Thymus (tissue), 11 donors: ENCODE measurements at regions not wholly inside any gene's neighbourhood (a gene's known extent, or its start where the extent isn't known, plus 50 kb on each side); places are given as distances from the start of the nearest gene placed in this dataset.

ENCODE experiments used
- DNase-seq, 9 donors: peaks; one replicate each; pipeline ENCODE4 v3.0.0-alpha.2; 2013; ENCODE audit warnings: low spot score in 9 of 9, low read depth in 6 of 9, missing footprints in 1 of 9
- H3K27ac ChIP-seq, 2 donors: one replicate each; pipeline ENCODE4 v1.5.1; 2013; ENCODE audit warnings: control low read depth in 1 of 2, low read depth in 1 of 2, low read length in 1 of 2, mild to moderate bottlenecking in 1 of 2, moderate library complexity in 1 of 2
- H3K27me3 ChIP-seq, 2 donors: one replicate each; pipeline ENCODE4 v1.5.1; 2013; ENCODE audit warnings: low read length in 1 of 2; ENCODE audit not compliant: control insufficient read depth in 2 of 2, insufficient read depth in 1 of 2
- H3K36me3 ChIP-seq, 2 donors: one replicate each; pipeline ENCODE4 v1.5.1; 2013; ENCODE audit warnings: low read length in 1 of 2, mild to moderate bottlenecking in 1 of 2, moderate library complexity in 1 of 2; ENCODE audit not compliant: control insufficient read depth in 2 of 2, insufficient read depth in 2 of 2
- H3K4me1 ChIP-seq, 2 donors: one replicate each; pipeline ENCODE4 v1.5.1; 2013; ENCODE audit warnings: low read length in 2 of 2; ENCODE audit not compliant: control insufficient read depth in 2 of 2, insufficient read depth in 2 of 2
- H3K4me3 ChIP-seq, 2 donors: one replicate each; pipeline ENCODE4 v1.5.1; 2013; ENCODE audit warnings: low read length in 2 of 2, control low read depth in 1 of 2, mild to moderate bottlenecking in 1 of 2
- H3K9me3 ChIP-seq, 2 donors: one replicate each; pipeline ENCODE4 v1.5.1; 2013; ENCODE audit warnings: low read length in 1 of 2, mild to moderate bottlenecking in 1 of 2; ENCODE audit not compliant: control insufficient read depth in 2 of 2, insufficient read depth in 1 of 2
- WGBS: extraction: QIAGEN DNeasy Blood & Tissue Kit; methylation state at CpG from one replicate; pipeline ENCODE4 v1.1.7; 2013; 5-methylcytosine and 5-hydroxymethylcytosine counted together
- donor health status: healthy.

GRCh38 chr2:163210430-163210918 lies 371.9 kb upstream of the KCNH7 start:
- 98% methylated on average over 1 of the region's 1 CpG for WGBS
- H3K27me3 ChIP-seq, result no peaks in the 10 kb centered on the region

GRCh38 chr2:163207693-163208370 lies 369.3 kb upstream of the KCNH7 start:
- H3K9me3 ChIP-seq, result no peaks in the 10 kb centered on the region
- no peaks in the 10 kb centered on the region for H3K36me3 ChIP-seq
- no peaks in the 10 kb centered on the region for H3K27me3 ChIP-seq
- DNase-seq, result no peak
- 91% methylated on average over 2 of the region's 2 CpGs for WGBS
- no peak overlapping the region for H3K4me3 ChIP-seq
- H3K4me1 ChIP-seq, result no peaks in the 10 kb centered on the region
- no peak overlapping the region for H3K27ac ChIP-seq

More at GRCh38 chr2:163210430-163210918, 371.9 kb upstream of the KCNH7 start:
- Histone ChIP-seq H3K27ac (no peak overlapping the region), H3K4me3 (no peak overlapping the region), H3K9me3 (no peaks in the 10 kb centered on the region), H3K36me3 (no peaks in the 10 kb centered on the region), H3K4me1 (no peaks in the 10 kb centered on the region)
- DNase-seq, result no peak

DNA sequence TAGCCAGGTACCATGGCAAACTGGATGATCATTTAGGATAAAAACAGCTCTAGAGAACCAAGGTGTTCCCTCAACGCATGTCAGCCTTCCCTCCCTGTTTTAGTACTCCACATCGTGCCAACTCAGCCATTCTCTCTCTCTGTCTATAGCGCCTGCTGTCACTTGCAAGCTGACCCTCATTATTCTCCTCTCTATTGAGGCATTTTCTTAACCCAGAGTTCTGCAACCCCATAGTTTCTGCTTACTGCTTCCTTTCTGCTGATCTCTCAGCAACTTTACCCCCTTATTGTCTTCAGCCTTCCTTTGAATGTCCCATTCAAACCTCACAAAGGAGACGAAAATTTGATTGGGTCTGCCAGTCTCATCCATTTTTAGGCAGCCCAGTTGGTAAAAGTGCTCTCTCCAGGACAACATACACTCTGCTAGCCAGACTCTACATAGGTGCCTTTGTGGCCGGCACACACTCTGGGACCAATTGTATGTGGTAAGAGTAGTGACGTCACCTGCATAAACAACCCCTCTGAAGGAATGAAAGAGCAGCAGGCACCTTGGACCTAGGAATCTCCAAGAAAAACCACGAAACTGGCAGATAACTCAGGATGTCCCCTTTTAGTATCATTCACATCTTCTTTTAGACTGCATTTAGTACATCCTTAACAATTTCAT lies 367.2 kb upstream of the KCNH7 start:
- Histone ChIP-seq H3K4me3 (no peak overlapping the region), H3K27me3 (no peaks in the 10 kb centered on the region), H3K9me3 (no peaks in the 10 kb centered on the region), H3K4me1 (no peaks in the 10 kb centered on the region), H3K36me3 (no peaks in the 10 kb centered on the region), H3K27ac (no peak overlapping the region)
- WGBS, result 78% methylated on average over 7 of the region's 7 CpGs
- no peak for DNase-seq

DNA sequence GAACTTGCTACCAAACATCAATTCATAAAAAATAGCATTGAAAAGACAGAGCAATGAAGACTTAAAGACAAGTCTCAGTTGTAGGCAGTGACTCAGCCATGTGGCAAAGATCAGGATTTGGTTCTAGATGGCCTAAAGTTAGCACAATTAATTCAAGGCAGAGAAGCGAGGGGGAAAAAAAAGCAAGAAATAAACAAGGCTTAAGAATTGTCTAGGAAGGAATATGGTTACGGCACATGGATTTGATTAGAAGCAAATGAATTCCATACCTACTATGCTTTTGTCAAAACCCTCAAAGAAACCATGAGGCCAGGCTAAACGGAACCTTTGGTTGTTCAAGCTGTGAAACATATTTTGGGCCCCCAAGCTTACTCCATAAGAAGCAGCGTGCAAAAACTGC lies 362.2 kb upstream of the KCNH7 start:
- Histone ChIP-seq H3K27ac (no peak overlapping the region), H3K27me3 (no peaks in the 10 kb centered on the region), H3K36me3 (no peaks in the 10 kb centered on the region), H3K4me1 (no peaks in the 10 kb centered on the region), H3K9me3 (no peaks in the 10 kb centered on the region), H3K4me3 (no peak overlapping the region)
- no peak for DNase-seq
- WGBS, result 96% methylated on average over 4 of the region's 4 CpGs

GRCh38 chr2:163198972-163199371 lies 360.4 kb upstream of the KCNH7 start:
- Histone ChIP-seq H3K4me3 (no peak overlapping the region), H3K9me3 (no peaks in the 10 kb centered on the region), H3K36me3 (no peaks in the 10 kb centered on the region), H3K27ac (no peak overlapping the region), H3K27me3 (no peaks in the 10 kb centered on the region), H3K4me1 (no peaks in the 10 kb centered on the region)
- WGBS, result 80% methylated on average over 2 of the region's 2 CpGs
- no peak for DNase-seq

GRCh38 chr2:163198007-163198406 lies 359.4 kb upstream of the KCNH7 start:
- H3K9me3 ChIP-seq, result no peaks in the 10 kb centered on the region
- H3K36me3 ChIP-seq, result no peaks in the 10 kb centered on the region
- H3K27ac ChIP-seq, result no peak overlapping the region
- 83% methylated on average over 1 of the region's 1 CpG for WGBS
- H3K4me3 ChIP-seq, result no peak overlapping the region
- H3K4me1 ChIP-seq, result no peaks in the 10 kb centered on the region
- no peak for DNase-seq
- no peaks in the 10 kb centered on the region for H3K27me3 ChIP-seq

GRCh38 chr2:163191372-163191771 lies 352.8 kb upstream of the KCNH7 start:
- Histone ChIP-seq H3K4me1 (no peaks in the 10 kb centered on the region), H3K27me3 (no peaks in the 10 kb centered on the region), H3K4me3 (no peak overlapping the region), H3K36me3 (no peaks in the 10 kb centered on the region), H3K9me3 (no peaks in the 10 kb centered on the region), H3K27ac (no peak overlapping the region)
- no peak for DNase-seq

GRCh38 chr2:163187995-163188655 lies 349.6 kb upstream of the KCNH7 start:
- whole genome bisulfite sequencing, result 91% methylated on average over 7 of the region's 7 CpGs
- H3K9me3 ChIP-seq, result no peaks in the 10 kb centered on the region
- no peaks in the 10 kb centered on the region for H3K4me1 ChIP-seq
- H3K27me3 ChIP-seq, result no peaks in the 10 kb centered on the region
- H3K36me3 ChIP-seq, result no peaks in the 10 kb centered on the region
- H3K4me3 ChIP-seq, result no peak overlapping the region
- DNase-seq, result no peak
- H3K27ac ChIP-seq, result no peak overlapping the region

- H3K4me3 ChIP-seq, result no peak overlapping the region
- no peaks in the 10 kb centered on the region for H3K27me3 ChIP-seq
- no peaks in the 10 kb centered on the region for H3K4me1 ChIP-seq
- H3K9me3 ChIP-seq, result no peaks in the 10 kb centered on the region
- no peak overlapping the region for H3K27ac ChIP-seq
- H3K36me3 ChIP-seq, result no peaks in the 10 kb centered on the region
- DNase-seq, result no peak
- 86% methylated on average over 2 of the region's 2 CpGs for WGBS
These were observed 348.6 kb upstream of the KCNH7 start for GRCh38 chr2:163187119-163187518.
